Choroid plexus epithelial cell (primary cell): ENCODE measurements at regions not wholly inside any gene's neighbourhood (a gene's known extent, or its start where the extent isn't known, plus 50 kb on each side); places are given as distances from the start of the nearest gene placed in this dataset.

ENCODE experiments used
- DNase-seq: peaks from one replicate; pipeline ENCODE4 v3.0.0-alpha.2; 2010; ENCODE audit warnings: low read depth
- H3K4me3 ChIP-seq: 2 replicates; pipeline ENCODE4 v1.5.1; 2011; ENCODE audit warnings: low read depth, mild to moderate bottlenecking, control low read depth, low read length, moderate library complexity
- CTCF ChIP-seq: conservative IDR thresholded peaks from 2 replicates; pipeline ENCODE4 v1.5.1; 2011; ENCODE audit warnings: low read depth, mild to moderate bottlenecking, control low read depth, inconsistent platforms, low read length, moderate library complexity

GRCh38 chr2:144824306-144825080, 304.6 kb upstream of the ZEB2 start:
- no peak for TF ChIP-seq CTCF
- H3K4me3 ChIP-seq: no peak overlapping the region
- no peak for DNase-seq

- TF ChIP-seq CTCF: no peak
- no peak for DNase-seq
Measured at GRCh38 chr2:144822966-144823365, 303.0 kb upstream of the ZEB2 start.

GRCh38 chr2:144812288-144812687, 292.4 kb upstream of the ZEB2 start:
- DNase-seq: no peak
- no peak overlapping the region for H3K4me3 ChIP-seq
- TF ChIP-seq CTCF: no peak

More at GRCh38 chr2:144822966-144823365, 303.0 kb upstream of the ZEB2 start:
- no peak overlapping the region for H3K4me3 ChIP-seq

GRCh38 chr2:144801766-144802165, 281.8 kb upstream of the ZEB2 start:
- peak; percentile 72 for DNase-seq
- H3K4me3 ChIP-seq: no peak overlapping the region
- no peak for TF ChIP-seq CTCF

- DNase-seq: no peak
- no peak for TF ChIP-seq CTCF
- no peak overlapping the region for H3K4me3 ChIP-seq
Measured at GRCh38 chr2:144801325-144801724, 281.4 kb upstream of the ZEB2 start.

GRCh38 chr2:144798989-144799388, 279.1 kb upstream of the ZEB2 start:
- TF ChIP-seq CTCF: no peak
- no peak overlapping the region for H3K4me3 ChIP-seq
- DNase-seq: no peak

GRCh38 chr2:144798034-144798433, 278.1 kb upstream of the ZEB2 start:
- TF ChIP-seq CTCF: no peak
- DNase-seq: no peak
- H3K4me3 ChIP-seq: no peak overlapping the region
